HFF-Myc (cell line): ENCODE measurements at regions not wholly inside any gene's neighbourhood (a gene's known extent, or its start where the extent isn't known, plus 50 kb on each side); places are given as distances from the start of the nearest gene placed in this dataset.

Source experiments
- DNase-seq: peaks from one replicate; pipeline ENCODE4 v3.0.0-alpha.2; 2011; ENCODE audit warnings: low read depth; ENCODE audit errors: extremely low read depth
- H3K4me3 ChIP-seq: replicated peaks from 2 replicates; pipeline ENCODE4 v1.5.1; 2011; ENCODE audit warnings: low read depth, mild to moderate bottlenecking, control low read depth, low read length
- CTCF ChIP-seq: IDR thresholded peaks from 2 replicates; pipeline ENCODE4 v1.5.1; 2012; ENCODE audit warnings: mild to moderate bottlenecking, low read depth, low read length, control low read depth; ENCODE audit errors: missing control alignments

GRCh38 chr21:22516230-22516629, 1518.0 kb downstream of the NCAM2 start:
- H3K4me3 ChIP-seq = no peak overlapping the region
- TF ChIP-seq CTCF = no peak
- DNase-seq = no peak

- no peak overlapping the region for H3K4me3 ChIP-seq
- no peak for DNase-seq
- no peak for TF ChIP-seq CTCF
Observed at GRCh38 chr21:22535630-22536029, 1537.4 kb downstream of the NCAM2 start.

GRCh38 chr21:22536509-22536908, 1538.3 kb downstream of the NCAM2 start:
- H3K4me3 ChIP-seq = no peak overlapping the region
- TF ChIP-seq CTCF = no peak
- DNase-seq = no peak

GRCh38 chr21:22544747-22545146, 1546.5 kb downstream of the NCAM2 start:
- no peak for TF ChIP-seq CTCF
- H3K4me3 ChIP-seq = no peak overlapping the region
- DNase-seq = no peak

GRCh38 chr21:22552390-22552789, 1554.2 kb downstream of the NCAM2 start:
- H3K4me3 ChIP-seq = no peak overlapping the region
- no peak for DNase-seq
- no peak for TF ChIP-seq CTCF

- no peak for DNase-seq
- H3K4me3 ChIP-seq = no peak overlapping the region
- no peak for TF ChIP-seq CTCF
Observed at GRCh38 chr21:22554690-22555316, 1556.6 kb downstream of the NCAM2 start.

- DNase-seq = no peak
- no peak for TF ChIP-seq CTCF
- no peak overlapping the region for H3K4me3 ChIP-seq
Observed at GRCh38 chr21:22556829-22557228, 1558.6 kb downstream of the NCAM2 start.
